ENCODE measurements at regions not wholly inside any gene's neighbourhood (a gene's known extent, or its start where the extent isn't known, plus 50 kb on each side); places are given as distances from the start of the nearest gene placed in this dataset.

DNA sequence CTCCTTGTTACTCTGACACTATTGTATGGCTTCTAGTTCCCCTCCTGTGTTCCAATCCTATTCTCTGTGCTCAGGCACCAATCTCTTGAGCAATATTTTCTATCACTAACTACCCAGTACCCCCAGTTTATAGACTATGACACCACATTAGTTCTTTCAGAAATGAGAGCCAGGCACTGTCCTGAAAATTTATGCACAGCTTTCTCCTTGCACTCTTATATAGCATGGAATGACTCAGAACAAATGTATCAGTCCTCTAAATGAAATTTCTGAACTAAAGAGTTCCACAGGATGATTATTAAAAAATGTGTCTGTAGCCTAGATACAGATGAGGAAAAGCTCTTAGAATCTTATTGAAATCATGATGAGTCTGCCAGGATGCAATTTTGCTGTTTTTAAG lies 489.9 kb downstream of the XPNPEP1 start:
- no peak for TF ChIP-seq SIN3A (IDR thresholded peaks at IDR 0.05; ENCODE audit: borderline replicate concordance, insufficient read depth, low read depth, low read length)
- TF ChIP-seq, protein P1, sequence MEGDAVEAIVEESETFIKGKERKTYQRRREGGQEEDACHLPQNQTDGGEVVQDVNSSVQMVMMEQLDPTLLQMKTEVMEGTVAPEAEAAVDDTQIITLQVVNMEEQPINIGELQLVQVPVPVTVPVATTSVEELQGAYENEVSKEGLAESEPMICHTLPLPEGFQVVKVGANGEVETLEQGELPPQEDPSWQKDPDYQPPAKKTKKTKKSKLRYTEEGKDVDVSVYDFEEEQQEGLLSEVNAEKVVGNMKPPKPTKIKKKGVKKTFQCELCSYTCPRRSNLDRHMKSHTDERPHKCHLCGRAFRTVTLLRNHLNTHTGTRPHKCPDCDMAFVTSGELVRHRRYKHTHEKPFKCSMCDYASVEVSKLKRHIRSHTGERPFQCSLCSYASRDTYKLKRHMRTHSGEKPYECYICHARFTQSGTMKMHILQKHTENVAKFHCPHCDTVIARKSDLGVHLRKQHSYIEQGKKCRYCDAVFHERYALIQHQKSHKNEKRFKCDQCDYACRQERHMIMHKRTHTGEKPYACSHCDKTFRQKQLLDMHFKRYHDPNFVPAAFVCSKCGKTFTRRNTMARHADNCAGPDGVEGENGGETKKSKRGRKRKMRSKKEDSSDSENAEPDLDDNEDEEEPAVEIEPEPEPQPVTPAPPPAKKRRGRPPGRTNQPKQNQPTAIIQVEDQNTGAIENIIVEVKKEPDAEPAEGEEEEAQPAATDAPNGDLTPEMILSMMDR (IDR thresholded peaks at IDR 0.05): no peak
- no peak for TF ChIP-seq REST (IDR thresholded peaks at IDR 0.05; ENCODE audit: insufficient read depth in 1 of 2, low read depth in 2 of 2, low read length in 1 of 2)
- TF ChIP-seq POLR2AphosphoS5 (IDR thresholded peaks at IDR 0.05; ENCODE audit: low read depth, low read length): no peak
- TF ChIP-seq TCF7L2 (IDR thresholded peaks at IDR 0.05; ENCODE audit: low read depth, low read length): no peak

Measured in Panc1 (cell line).